Upper lobe of left lung (tissue), 6 donors: ENCODE measurements at regions not wholly inside any gene's neighbourhood (a gene's known extent, or its start where the extent isn't known, plus 50 kb on each side); places are given as distances from the start of the nearest gene placed in this dataset.

Experiments used
- ATAC-seq, 2 donors: fragments of 200-7000 bp; cut with Tn5 transposase; one replicate each; pipeline ENCODE4 v1.9.1; 2022; ENCODE audit warnings: mild to moderate bottlenecking in 2 of 2, moderate library complexity in 2 of 2; ENCODE audit not compliant: low FRiP score in 2 of 2
- DNase-seq, 2 donors: peaks; one replicate each; pipeline ENCODE4 v3.0.0-alpha.2; 2019 to 2020
- H3K27ac ChIP-seq, 4 donors: fragments of 200-600 bp; sonication (generic); one replicate each; pipeline ENCODE4 v1.5.1; 2016 to 2019
- H3K27me3 ChIP-seq, 4 donors: fragments of 200-600 bp; sonication (generic); one replicate each; pipeline ENCODE4 v1.5.1; 2017 to 2019
- H3K36me3 ChIP-seq, 4 donors: fragments of 200-600 bp; sonication (generic); one replicate each; pipeline ENCODE4 v1.5.1; 2016 to 2019
- H3K4me1 ChIP-seq, 4 donors: fragments of 200-600 bp; sonication (generic); one replicate each; pipeline ENCODE4 v1.5.1; 2018 to 2019
- H3K4me3 ChIP-seq, 4 donors: fragments of 200-600 bp; sonication (generic); one replicate each; pipeline ENCODE4 v1.5.1; 2017 to 2019; ENCODE audit warnings: mild to moderate bottlenecking in 2 of 4, moderate library complexity in 1 of 4
- H3K9me3 ChIP-seq, 4 donors: fragments of 200-600 bp; sonication (generic); one replicate each; pipeline ENCODE4 v1.5.1; 2018 to 2019
- CTCF ChIP-seq, 6 experiments: fragments of 450-650 bp in 4 of 6; fragments of 200-600 bp in 2 of 6; sonication (generic) in 2 of 6; IDR thresholded peaks; one replicate each; pipeline ENCODE4 v1.5.1; 2016 to 2019; ENCODE audit warnings: antibody characterized with exemption in 6 of 6
- EP300 ChIP-seq, 4 donors: sonication (generic); formaldehyde crosslinking; IDR thresholded peaks; one replicate each; pipeline ENCODE4 v1.5.1; 2017; ENCODE audit warnings: antibody characterized with exemption in 4 of 4, control low read depth in 2 of 4
- POLR2A ChIP-seq, 4 donors: fragments of 450-650 bp; IDR thresholded peaks; one replicate each; pipeline ENCODE4 v1.5.1; 2016 to 2017; ENCODE audit warnings: antibody characterized with exemption in 4 of 4, mild to moderate bottlenecking in 2 of 4
- POLR2AphosphoS5 ChIP-seq, 2 donors: sonication (generic); formaldehyde crosslinking; IDR thresholded peaks; one replicate each; pipeline ENCODE4 v1.5.1; 2017; ENCODE audit warnings: antibody characterized with exemption in 2 of 2
- WGBS, 2 donors: methylation state at CpG; one replicate each; pipeline ENCODE4 v1.1.5; 2017 to 2018; 5-methylcytosine and 5-hydroxymethylcytosine counted together
- donor health status: DM: no; HTN: no; CAD: no; lungs with moderate emphysema.
- donor health status: DM: no; HTN: yes; CAD: no; lungs with severe emphysema.

GRCh38 chr2:238585836-238586821, 159.4 kb downstream of the ASB1 start:
- Histone ChIP-seq H3K4me1 (no peaks in the 10 kb centered on the region), H3K27ac (no peak overlapping the region), H3K4me3 (no peak overlapping the region), H3K27me3 (no peaks in the 10 kb centered on the region), H3K9me3 (no peaks in the 10 kb centered on the region), H3K36me3 (no peaks in the 10 kb centered on the region)
- WGBS, 2 donors = 82 to 84% methylated on average over 29 to 34 of the region's 34 CpGs
- peak in 1 of 2 donors; percentile 66 for DNase-seq
- peak in 1 of 2 donors; percentile 25 for ATAC-seq
- no peak for TF ChIP-seq CTCF (IDR thresholded peaks at IDR 0.05)
- no peak for TF ChIP-seq EP300 (IDR thresholded peaks at IDR 0.05)
- no peak for TF ChIP-seq POLR2A (IDR thresholded peaks at IDR 0.05)
- TF ChIP-seq POLR2AphosphoS5 (IDR thresholded peaks at IDR 0.05) = no peak

- TF ChIP-seq POLR2A (IDR thresholded peaks at IDR 0.05) (no peak), CTCF (IDR thresholded peaks at IDR 0.05) (no peak)
- no peaks in the 10 kb centered on the region for H3K4me1 ChIP-seq
- H3K9me3 ChIP-seq = no peaks in the 10 kb centered on the region
- ATAC-seq = no peak
- no peaks in the 10 kb centered on the region for H3K36me3 ChIP-seq
- no peaks in the 10 kb centered on the region for H3K27me3 ChIP-seq
- H3K4me3 ChIP-seq = no peak overlapping the region
- H3K27ac ChIP-seq = no peak overlapping the region
- peak in 1 of 2 donors; percentile 11 for DNase-seq
- WGBS, 2 donors = 88% methylated on average over 13 to 14 of the region's 16 CpGs
Observed at GRCh38 chr2:238586931-238587775, 160.4 kb downstream of the ASB1 start.

GRCh38 chr2:238587776-238588660, 161.3 kb downstream of the ASB1 start:
- ATAC-seq = no peak
- no peaks in the 10 kb centered on the region for H3K36me3 ChIP-seq
- no peaks in the 10 kb centered on the region for H3K9me3 ChIP-seq
- no peaks in the 10 kb centered on the region for H3K4me1 ChIP-seq
- no peak overlapping the region for H3K27ac ChIP-seq
- no peak for TF ChIP-seq CTCF (IDR thresholded peaks at IDR 0.05)
- no peak for TF ChIP-seq POLR2AphosphoS5 (IDR thresholded peaks at IDR 0.05)
- no peak for TF ChIP-seq POLR2A (IDR thresholded peaks at IDR 0.05)
- no peak for TF ChIP-seq EP300 (IDR thresholded peaks at IDR 0.05)
- DNase-seq = no peak
- H3K27me3 ChIP-seq = no peaks in the 10 kb centered on the region
- WGBS, 2 donors = 91% methylated on average over 12 of the region's 12 CpGs
- no peak overlapping the region for H3K4me3 ChIP-seq

GRCh38 chr2:238589591-238590460, 163.1 kb downstream of the ASB1 start:
- Histone ChIP-seq H3K27ac (no peak overlapping the region), H3K4me1 (no peaks in the 10 kb centered on the region), H3K36me3 (no peaks in the 10 kb centered on the region), H3K4me3 (no peak overlapping the region), H3K27me3 (no peaks in the 10 kb centered on the region), H3K9me3 (no peaks in the 10 kb centered on the region)
- ATAC-seq (peak; percentile 19 to 34), DNase-seq (peak in 1 of 2 donors; percentile 41)
- TF ChIP-seq POLR2A (IDR thresholded peaks at IDR 0.05) (no peak), EP300 (IDR thresholded peaks at IDR 0.05) (no peak), CTCF (IDR thresholded peaks at IDR 0.05) (no peak), POLR2AphosphoS5 (IDR thresholded peaks at IDR 0.05) (no peak)
- 90 to 93% methylated on average over 15 to 16 of the region's 16 CpGs for WGBS, 2 donors
